Putamen (tissue), 1 donor: ENCODE measurements at regions not wholly inside any gene's neighbourhood (a gene's known extent, or its start where the extent isn't known, plus 50 kb on each side); places are given as distances from the start of the nearest gene placed in this dataset.

Experiments used
- DNase-seq: peaks from one replicate; pipeline ENCODE4 v3.0.0-alpha.2; 2016; ENCODE audit warnings: low spot score

GRCh38 chr14:101179691-101180211, 276.2 kb upstream of the RTL1 start:
- no peak for DNase-seq

DNA sequence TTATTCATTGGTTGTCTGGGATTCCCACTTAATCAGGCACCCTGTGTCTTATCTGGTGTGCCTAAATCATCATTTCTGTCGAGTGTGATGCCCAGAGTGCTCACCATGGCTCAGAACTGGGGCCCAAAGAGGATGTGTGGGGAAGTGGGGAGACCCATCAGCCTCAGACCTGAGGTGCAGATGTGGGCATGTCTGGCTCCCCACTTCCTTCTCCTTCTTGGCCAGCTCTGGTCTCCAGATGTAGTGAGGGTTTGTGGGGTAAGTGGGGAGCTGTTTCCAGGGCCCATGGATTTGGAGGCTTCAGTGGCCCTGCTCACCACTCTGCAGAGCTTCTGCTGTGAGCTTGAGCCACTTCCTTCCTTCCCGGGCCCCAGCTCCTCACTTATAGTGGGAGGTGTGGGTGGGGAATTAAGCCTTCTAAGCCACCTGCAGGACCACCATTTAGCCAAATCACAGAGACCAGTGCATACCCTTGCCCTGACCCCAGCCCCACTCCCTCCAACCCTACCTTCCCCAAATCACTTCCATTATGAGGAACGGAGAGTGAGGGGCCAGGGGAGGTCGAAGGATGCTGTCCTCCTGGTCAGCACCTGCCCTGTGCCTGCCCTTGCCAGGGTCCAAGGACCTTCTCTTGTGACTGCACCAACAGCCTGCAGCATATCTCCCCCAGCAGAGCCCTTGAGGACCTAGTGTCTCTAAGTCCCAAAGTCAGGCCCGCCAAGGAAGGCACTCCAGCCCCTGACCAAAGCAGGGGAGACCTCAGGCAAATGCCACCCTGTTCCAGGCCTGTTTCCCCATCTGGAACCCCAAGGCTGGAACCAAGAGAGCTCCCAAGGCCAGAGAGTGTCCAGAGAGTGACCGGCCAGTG, 278.2 kb upstream of the RTL1 start:
- DNase-seq: no peak

DNA sequence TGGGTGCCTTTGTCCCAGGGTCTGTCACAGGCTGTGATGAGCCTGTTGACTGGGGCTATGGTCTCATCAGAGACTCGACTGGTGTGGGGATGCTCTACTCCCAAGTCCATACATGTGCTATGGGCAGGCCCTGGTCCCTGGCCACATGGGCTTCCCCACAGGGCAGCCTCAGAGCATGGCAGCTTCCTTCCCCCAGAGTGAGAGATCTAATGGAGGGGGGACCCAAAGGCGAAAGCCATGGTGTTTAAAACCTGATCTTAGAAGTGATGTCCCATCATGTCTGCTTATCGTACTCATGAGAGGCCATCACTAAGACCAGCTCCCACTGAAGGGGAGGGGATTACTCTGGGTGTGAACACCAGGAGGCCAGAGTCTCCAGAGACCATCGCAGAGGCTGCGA, 279.0 kb upstream of the RTL1 start:
- DNase-seq: no peak

DNA sequence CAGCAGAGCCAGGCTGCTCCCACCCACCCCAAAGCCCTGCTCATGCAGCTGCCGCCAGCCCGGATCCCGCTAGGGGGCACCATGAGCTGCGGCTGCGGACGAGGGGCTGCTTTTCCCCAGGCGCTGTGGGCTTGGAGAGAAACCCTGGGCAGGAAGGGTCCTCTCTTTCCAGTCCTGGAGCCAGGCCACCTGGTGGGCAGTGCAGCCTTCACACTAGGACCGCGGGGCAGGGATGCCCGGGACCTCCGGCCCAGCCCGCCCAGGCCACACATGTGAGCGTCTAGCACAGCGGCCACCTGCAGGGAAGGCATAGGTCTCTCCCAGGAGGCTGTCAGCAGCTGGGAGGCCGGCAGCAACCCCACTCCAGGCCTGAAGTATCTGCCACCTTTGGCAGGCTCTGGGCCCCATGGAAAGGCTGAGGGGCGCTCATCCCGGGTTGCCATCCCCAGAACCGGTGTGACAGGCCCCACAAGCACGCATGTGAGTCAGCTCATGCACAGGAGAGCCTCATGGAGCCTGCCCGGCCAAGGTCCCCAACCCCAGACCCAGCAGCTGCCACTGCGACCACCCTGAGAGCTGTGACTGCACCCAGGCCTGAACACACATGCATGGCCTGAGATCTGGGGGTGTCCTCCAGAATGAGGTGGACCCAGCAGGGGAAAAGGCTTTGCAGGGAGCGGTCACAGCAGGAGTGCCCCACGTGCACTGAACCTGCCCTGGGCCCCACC, 280.0 kb upstream of the RTL1 start:
- DNase-seq: no peak

- DNase-seq: no peak
Measured at GRCh38 chr14:101184104-101184455, 280.6 kb upstream of the RTL1 start.

DNA sequence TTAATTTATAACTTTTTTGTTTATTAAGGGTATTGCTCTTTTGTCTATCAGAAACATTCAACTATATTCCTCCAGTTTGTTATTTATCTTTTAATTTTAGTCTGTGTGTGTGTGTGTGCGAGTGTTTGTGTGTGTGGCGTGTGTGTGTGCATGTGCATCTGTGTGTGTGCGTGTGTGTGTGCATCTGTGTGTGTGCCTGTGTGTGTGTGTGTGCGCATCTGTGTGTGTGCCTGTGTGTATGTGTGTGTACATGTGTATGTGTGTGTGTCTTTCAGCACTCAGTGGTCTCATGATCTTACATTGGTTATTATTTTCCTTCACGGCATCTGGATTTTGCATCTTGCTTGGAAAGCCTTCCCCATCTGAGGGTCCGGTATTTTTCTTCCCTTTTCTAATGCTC, 281.1 kb upstream of the RTL1 start:
- no peak for DNase-seq

DNA sequence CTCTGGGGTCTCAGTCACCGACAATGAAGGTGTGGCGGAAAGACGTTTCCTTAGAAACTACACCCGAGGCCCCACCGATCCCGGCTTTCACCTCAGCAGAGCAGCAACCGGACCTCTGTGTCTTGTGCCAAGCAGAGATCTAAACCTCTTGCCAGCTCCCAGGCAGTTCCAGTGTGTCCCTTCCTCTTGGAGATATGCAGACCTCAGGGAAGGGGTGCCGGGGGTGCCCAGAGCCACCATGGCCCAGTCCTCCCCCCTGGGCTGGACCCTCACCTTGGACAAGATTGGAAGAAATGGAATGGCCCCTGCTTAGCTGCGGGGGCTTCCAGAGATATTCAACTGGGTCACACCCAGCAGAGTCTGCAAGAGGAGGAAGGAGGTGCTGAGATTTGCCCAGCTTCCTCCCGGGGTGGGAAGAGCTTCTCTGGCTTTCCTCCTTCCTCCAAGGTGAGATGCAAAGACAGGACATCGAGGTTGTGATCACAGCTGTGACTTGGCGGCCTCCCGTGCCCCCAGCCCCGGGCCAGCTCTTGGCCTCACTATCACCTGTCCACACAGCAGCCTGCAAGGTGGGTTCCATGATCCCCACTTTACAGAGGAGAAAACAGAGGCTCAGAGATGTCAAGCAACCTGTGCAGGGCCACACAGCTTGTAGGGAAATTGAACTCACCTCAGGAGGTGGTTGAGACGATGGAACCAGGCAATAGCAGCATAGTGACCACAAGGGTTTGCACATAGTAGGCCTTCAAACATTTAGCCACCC, 281.7 kb upstream of the RTL1 start:
- DNase-seq: no peak

GRCh38 chr14:101185946-101186345, 282.4 kb upstream of the RTL1 start:
- no peak for DNase-seq

DNA sequence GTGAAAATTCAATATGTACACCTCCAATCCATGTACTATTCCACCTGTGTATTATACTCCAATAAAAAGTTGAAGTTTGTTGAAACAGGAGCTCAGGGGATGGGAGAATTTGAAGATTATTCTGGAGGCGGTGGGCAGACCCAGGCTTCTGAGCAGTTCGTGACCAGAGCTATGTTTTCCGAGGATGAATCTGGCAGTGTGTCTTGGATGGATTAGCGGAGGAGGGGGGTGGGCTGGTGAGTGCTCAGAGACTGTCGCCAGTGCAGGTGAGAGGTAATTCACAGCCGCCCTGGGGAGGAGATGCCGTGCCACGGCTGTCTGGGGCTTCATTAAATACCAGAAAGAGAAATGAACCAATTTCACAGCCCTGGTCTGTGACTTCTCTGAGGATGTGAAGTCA, 283.0 kb upstream of the RTL1 start:
- DNase-seq: no peak

GRCh38 chr14:101186992-101187815, 283.7 kb upstream of the RTL1 start:
- DNase-seq: no peak

DNA sequence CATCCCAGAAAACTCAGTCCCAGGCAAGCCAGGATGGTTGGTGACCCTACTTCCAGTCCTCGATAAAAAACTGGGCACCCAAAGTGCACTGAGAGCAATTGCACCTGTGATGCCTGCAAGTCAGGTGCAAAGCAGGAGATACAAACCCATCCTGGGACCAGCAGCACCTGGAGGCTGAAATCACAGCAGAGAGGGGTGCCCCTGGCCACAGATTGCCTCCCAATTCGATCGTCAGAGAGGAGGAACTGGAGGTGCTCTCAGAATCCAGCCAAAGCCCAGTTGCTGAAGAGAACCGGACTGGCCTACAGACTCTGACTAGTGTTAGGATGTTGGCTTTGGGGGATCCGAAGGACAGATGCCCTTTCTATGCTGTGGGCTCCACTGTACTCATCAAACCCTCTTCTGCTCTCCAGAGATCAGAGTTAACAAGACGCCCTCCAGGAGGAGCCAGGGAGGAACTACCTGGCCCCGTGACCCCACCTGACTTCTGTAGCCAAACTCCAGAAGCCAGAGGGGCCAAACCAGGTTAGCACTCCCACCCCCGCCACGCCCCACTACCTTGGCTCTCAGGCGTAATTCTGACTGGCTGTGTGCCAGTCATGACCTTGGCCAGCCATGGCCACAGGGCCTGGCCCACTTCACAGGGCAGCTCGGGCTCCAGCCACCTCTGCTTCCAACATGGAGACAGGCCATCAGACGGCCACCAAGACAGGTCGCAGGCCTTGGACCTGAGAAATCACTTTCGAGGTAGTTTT, 284.5 kb upstream of the RTL1 start:
- DNase-seq: no peak

GRCh38 chr14:101188571-101188915, 285.0 kb upstream of the RTL1 start:
- no peak for DNase-seq

DNA sequence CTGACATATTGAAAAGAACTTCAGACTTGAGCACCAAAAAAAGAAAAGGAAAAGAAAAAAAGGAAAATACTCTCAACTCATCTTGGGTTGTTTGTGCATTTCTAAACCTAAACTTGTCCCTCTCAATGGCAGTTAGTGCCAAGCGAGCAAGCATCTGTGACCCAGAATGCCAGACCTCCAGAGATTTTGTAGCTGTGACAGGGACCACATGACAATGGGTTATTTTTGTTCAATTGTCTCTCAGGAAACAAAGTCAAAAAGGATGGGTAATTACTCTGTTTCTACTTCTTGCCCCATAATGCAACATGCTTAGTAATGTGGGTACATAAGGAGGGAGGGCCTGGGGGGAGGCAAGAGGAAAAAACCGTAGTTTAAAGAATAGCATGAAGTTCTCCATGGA, 285.7 kb upstream of the RTL1 start:
- DNase-seq: no peak

DNA sequence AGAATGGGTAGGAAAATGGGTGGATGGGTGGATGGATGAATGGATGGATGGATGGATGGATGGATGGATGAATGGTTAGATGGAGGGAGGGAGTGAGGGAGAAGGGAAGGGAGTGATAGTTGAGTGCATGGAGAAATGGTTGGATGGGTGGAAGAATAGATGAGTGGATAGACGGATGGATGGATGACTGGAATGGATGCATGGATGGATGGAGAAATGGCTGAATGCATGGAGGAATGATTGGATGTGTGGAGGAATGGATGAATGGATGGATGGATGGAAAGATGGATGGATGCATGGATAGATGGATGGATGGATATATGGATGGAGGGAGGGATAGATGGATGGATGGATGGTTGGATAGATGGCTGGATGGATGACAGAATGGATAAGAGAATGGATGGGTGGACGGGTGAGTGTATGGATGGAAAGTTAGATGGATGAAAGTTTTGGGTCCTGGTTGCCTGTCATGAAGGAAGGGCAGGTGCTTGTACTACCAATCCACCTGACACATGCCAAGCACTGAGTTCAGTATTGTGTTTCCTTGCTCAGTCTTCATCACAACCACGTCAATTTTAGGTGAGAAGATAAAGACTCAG, 286.5 kb upstream of the RTL1 start:
- no peak for DNase-seq

GRCh38 chr14:101191101-101191720, 287.7 kb upstream of the RTL1 start:
- DNase-seq: no peak

GRCh38 chr14:101191721-101192660, 288.5 kb upstream of the RTL1 start:
- no peak for DNase-seq

GRCh38 chr14:101192661-101193000, 289.1 kb upstream of the RTL1 start:
- no peak for DNase-seq

- no peak for DNase-seq
Measured at GRCh38 chr14:101193106-101193844, 289.8 kb upstream of the RTL1 start.
